RWPE2 (cell line): ENCODE measurements at regions not wholly inside any gene's neighbourhood (a gene's known extent, or its start where the extent isn't known, plus 50 kb on each side); places are given as distances from the start of the nearest gene placed in this dataset.

Experiments
- ATAC-seq: fragments of 200-7000 bp; cut with Tn5 transposase; 3 replicates; pipeline ENCODE4 v1.9.1; 2021; ENCODE audit warnings: low read depth
- DNase-seq: peaks from one replicate; pipeline ENCODE4 v3.0.0-alpha.2; 2020; ENCODE audit warnings: low spot score
- H3K27ac ChIP-seq: fragments of 450-650 bp; 2 replicates; pipeline ENCODE4 v1.5.1; 2017; ENCODE audit warnings: mild to moderate bottlenecking; ENCODE audit not compliant: poor library complexity, severe bottlenecking
- H3K27me3 ChIP-seq: fragments of 250-450 bp; sonication (Bioruptor Pico); 2 replicates; pipeline ENCODE4 v1.5.1; 2021; ENCODE audit warnings: mild to moderate bottlenecking, moderate library complexity; ENCODE audit not compliant: insufficient read depth, poor library complexity, severe bottlenecking
- H3K36me3 ChIP-seq: fragments of 250-450 bp; sonication (Bioruptor Pico); 2 replicates; pipeline ENCODE4 v1.5.1; 2020; ENCODE audit warnings: low read depth, mild to moderate bottlenecking, moderate library complexity
- H3K4me1 ChIP-seq: fragments of 250-450 bp; sonication (Bioruptor Pico); 2 replicates; pipeline ENCODE4 v1.5.1; 2021; ENCODE audit warnings: mild to moderate bottlenecking, moderate library complexity; ENCODE audit not compliant: insufficient read depth, poor library complexity, severe bottlenecking
- H3K4me3 ChIP-seq: fragments of 250-450 bp; sonication (Bioruptor Pico); 2 replicates; pipeline ENCODE4 v1.5.1; 2021; ENCODE audit warnings: mild to moderate bottlenecking, moderate library complexity; ENCODE audit not compliant: severe bottlenecking
- H3K9me3 ChIP-seq: fragments of 250-450 bp; sonication (Bioruptor Pico); 2 replicates; pipeline ENCODE4 v1.5.1; 2021; ENCODE audit warnings: mild to moderate bottlenecking, moderate library complexity; ENCODE audit not compliant: severe bottlenecking
- TF ChIP-seq, protein P1 (sequence below): fragments of 450-650 bp; IDR thresholded peaks from one replicate; pipeline ENCODE4 v1.5.1; 2017; ENCODE audit warnings: mild to moderate bottlenecking, moderate library complexity; ENCODE audit not compliant: poor library complexity, severe bottlenecking

DNA sequence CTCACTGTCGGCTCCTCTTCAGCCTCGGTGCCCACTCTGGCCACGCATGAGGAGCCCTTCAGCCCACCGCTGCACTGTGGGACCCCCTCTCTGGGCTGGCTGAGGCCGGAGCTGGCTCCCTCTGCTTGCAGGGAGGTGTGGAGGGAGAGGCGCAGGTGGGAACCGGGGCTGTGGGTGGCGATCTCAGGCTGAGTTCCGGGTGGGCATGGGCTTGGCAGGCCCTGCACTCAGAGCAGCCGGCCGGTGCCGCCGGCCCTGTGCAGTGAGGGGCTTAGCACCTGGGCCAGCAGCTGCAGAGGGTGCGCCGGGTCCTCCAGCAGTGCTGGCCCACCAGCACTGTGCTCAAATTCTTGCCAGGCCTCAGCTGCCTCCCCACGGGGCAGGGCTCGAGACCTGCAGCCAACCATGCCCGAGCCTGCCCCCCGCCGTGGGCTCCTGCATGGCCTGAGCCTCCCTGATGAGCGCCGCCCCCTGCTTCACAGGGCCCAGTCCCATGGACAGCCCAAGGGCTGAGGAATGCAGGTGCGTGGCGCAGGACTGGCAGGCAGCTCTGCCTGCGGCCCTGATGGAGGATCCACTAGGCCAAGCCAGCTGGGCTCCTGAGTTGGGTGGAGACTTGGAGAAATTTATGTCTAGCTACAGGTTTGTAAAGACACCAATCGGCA, 899.1 kb downstream of the SI start:
- no peak for ATAC-seq
- Histone ChIP-seq H3K27ac (no peak overlapping the region), H3K4me1 (no peaks in the 10 kb centered on the region), H3K4me3 (no peak overlapping the region), H3K36me3 (no peaks in the 10 kb centered on the region), H3K27me3 (no peaks in the 10 kb centered on the region), H3K9me3 (no peaks in the 10 kb centered on the region)
- TF ChIP-seq, protein P1, sequence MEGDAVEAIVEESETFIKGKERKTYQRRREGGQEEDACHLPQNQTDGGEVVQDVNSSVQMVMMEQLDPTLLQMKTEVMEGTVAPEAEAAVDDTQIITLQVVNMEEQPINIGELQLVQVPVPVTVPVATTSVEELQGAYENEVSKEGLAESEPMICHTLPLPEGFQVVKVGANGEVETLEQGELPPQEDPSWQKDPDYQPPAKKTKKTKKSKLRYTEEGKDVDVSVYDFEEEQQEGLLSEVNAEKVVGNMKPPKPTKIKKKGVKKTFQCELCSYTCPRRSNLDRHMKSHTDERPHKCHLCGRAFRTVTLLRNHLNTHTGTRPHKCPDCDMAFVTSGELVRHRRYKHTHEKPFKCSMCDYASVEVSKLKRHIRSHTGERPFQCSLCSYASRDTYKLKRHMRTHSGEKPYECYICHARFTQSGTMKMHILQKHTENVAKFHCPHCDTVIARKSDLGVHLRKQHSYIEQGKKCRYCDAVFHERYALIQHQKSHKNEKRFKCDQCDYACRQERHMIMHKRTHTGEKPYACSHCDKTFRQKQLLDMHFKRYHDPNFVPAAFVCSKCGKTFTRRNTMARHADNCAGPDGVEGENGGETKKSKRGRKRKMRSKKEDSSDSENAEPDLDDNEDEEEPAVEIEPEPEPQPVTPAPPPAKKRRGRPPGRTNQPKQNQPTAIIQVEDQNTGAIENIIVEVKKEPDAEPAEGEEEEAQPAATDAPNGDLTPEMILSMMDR, result no peak
- DNase-seq, result no peak

DNA sequence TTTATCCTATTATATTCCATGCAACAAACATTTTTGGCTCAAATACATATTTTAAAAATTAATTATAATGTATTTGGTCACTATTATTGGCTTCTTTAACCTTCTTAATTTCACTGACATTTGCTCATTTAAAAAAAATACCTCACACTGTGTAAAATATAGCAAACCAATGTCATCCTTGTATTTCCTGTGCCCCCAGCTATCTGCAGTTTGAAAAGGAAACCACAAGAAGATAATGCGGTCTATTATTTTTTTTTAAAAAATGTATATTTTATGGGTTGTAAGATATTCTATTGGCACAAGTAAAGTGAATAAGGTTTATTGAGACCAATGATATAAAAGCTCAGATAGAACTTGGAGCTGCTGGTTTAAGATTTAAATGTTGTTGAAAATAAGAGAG, 904.2 kb downstream of the SI start:
- Histone ChIP-seq H3K27me3 (no peaks in the 10 kb centered on the region), H3K27ac (no peak overlapping the region), H3K9me3 (no peaks in the 10 kb centered on the region), H3K4me1 (no peaks in the 10 kb centered on the region), H3K4me3 (no peak overlapping the region), H3K36me3 (no peaks in the 10 kb centered on the region)
- no peak for DNase-seq
- no peak for ATAC-seq
- TF ChIP-seq, protein P1, result no peak

DNA sequence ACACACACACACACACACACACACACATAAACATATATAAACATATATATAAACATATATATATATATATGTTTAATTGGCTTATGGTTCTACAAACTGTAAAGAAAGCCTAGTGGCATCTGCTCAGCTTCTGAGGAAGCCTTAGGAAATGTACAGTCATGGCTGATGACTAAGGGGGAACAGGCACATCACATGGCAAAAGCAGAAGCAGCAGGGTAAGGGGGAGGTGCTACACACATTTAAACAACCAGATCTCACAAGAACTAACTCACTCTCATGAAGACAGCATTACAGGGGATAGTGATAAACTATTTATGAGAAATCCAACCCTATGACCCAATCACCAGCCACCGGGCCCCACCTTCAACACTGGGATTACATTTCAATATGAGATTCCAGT, 922.9 kb downstream of the SI start:
- H3K4me1 ChIP-seq, result no peaks in the 10 kb centered on the region
- no peaks in the 10 kb centered on the region for H3K27me3 ChIP-seq
- peak; percentile 46; the same call in 1 of the 3 replicates for ATAC-seq
- no peaks in the 10 kb centered on the region for H3K36me3 ChIP-seq
- DNase-seq, result no peak
- H3K9me3 ChIP-seq, result no peaks in the 10 kb centered on the region
- H3K27ac ChIP-seq, result no peak overlapping the region
- TF ChIP-seq, protein P1, result no peak
- H3K4me3 ChIP-seq, result no peak overlapping the region

DNA sequence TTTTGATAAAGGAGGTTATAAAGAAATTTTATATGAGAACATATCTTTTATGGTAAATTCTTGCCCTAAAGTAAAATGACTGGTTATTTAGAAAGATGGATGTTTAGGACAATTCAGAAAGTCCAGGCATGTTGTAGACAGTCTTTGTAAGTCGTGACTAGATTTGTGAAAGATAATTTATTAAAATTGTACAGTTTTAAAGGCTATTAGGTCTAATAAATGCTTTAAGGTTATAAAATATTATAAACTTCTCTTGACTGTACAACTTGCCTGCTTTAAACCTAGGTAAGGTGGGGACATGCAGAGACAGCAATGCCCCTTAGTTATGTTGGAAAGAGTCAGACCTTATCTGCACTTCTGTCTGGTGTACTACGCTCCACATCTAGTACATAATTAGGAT, 933.5 kb downstream of the SI start:
- H3K36me3 ChIP-seq, result no peaks in the 10 kb centered on the region
- H3K27ac ChIP-seq, result no peak overlapping the region
- no peak overlapping the region for H3K4me3 ChIP-seq
- no peaks in the 10 kb centered on the region for H3K4me1 ChIP-seq
- DNase-seq (no peak), ATAC-seq (no peak)
- peaks cover 6% of the 10 kb centered on the region for H3K9me3 ChIP-seq
- no peaks in the 10 kb centered on the region for H3K27me3 ChIP-seq
- TF ChIP-seq, protein P1, result no peak

DNA sequence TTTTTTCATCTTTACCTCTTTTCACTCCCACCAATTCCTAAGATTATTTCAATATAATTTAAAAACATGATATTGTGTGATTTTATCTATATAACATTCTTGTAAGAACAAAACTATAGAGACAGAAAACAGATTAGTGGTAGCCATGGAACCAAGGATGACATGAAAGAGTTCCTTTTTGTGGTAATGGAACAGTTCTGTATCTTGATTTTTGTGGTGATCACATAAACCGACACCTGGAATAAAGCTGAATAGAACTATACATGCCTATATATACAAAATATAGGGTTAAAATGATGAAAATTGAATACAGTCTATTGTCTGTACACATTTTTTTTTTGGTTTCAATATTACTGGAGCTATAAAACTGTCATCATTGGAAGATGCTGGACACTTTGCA, 945.4 kb downstream of the SI start:
- no peaks in the 10 kb centered on the region for H3K4me1 ChIP-seq
- H3K27ac ChIP-seq, result no peak overlapping the region

More for the DNA sequence above, 945.4 kb downstream of the SI start:
- Histone ChIP-seq H3K27me3 (no peaks in the 10 kb centered on the region), H3K9me3 (no peaks in the 10 kb centered on the region), H3K36me3 (no peaks in the 10 kb centered on the region), H3K4me3 (no peak overlapping the region)
- TF ChIP-seq, protein P1, result no peak
- ATAC-seq, result no peak
- no peak for DNase-seq
